Glutamatergic neuron (in vitro differentiated cells): ENCODE measurements at regions not wholly inside any gene's neighbourhood (a gene's known extent, or its start where the extent isn't known, plus 50 kb on each side); places are given as distances from the start of the nearest gene placed in this dataset.

ENCODE experiments used
- DNase-seq: peaks from one replicate; pipeline ENCODE4 v3.0.0; 2022
- H3K27ac Mint-ChIP-seq: one replicate; pipeline ENCODE4 v1.8.0; 2020; ENCODE audit warnings: mild to moderate bottlenecking, mixed read lengths, inconsistent platforms; ENCODE audit not compliant: unreplicated experiment
- H3K27me3 Mint-ChIP-seq: one replicate; pipeline ENCODE4 v1.8.0; 2020; ENCODE audit warnings: mild to moderate bottlenecking, moderate library complexity, mixed read lengths, inconsistent platforms; ENCODE audit not compliant: unreplicated experiment
- H3K36me3 Mint-ChIP-seq: one replicate; pipeline ENCODE4 v1.8.0; 2020; ENCODE audit warnings: mild to moderate bottlenecking, mixed read lengths, inconsistent platforms; ENCODE audit not compliant: unreplicated experiment
- H3K4me1 Mint-ChIP-seq: one replicate; pipeline ENCODE4 v1.8.0; 2020; ENCODE audit warnings: mild to moderate bottlenecking, low read depth, mixed read lengths, inconsistent platforms; ENCODE audit not compliant: unreplicated experiment
- H3K4me3 Mint-ChIP-seq: one replicate; pipeline ENCODE4 v1.8.0; 2020; ENCODE audit warnings: mild to moderate bottlenecking, mixed read lengths, inconsistent platforms; ENCODE audit not compliant: unreplicated experiment
- H3K9me3 Mint-ChIP-seq: one replicate; pipeline ENCODE4 v1.8.0; 2020; ENCODE audit warnings: mild to moderate bottlenecking, moderate library complexity, mixed read lengths, inconsistent platforms; ENCODE audit not compliant: unreplicated experiment
- TF ChIP-seq, protein P1 (sequence below): fragments of 200-600 bp; sonication (generic); IDR thresholded peaks from one replicate; pipeline ENCODE4 v1.5.0; 2021; ENCODE audit not compliant: partially characterized antibody, unreplicated experiment

DNA sequence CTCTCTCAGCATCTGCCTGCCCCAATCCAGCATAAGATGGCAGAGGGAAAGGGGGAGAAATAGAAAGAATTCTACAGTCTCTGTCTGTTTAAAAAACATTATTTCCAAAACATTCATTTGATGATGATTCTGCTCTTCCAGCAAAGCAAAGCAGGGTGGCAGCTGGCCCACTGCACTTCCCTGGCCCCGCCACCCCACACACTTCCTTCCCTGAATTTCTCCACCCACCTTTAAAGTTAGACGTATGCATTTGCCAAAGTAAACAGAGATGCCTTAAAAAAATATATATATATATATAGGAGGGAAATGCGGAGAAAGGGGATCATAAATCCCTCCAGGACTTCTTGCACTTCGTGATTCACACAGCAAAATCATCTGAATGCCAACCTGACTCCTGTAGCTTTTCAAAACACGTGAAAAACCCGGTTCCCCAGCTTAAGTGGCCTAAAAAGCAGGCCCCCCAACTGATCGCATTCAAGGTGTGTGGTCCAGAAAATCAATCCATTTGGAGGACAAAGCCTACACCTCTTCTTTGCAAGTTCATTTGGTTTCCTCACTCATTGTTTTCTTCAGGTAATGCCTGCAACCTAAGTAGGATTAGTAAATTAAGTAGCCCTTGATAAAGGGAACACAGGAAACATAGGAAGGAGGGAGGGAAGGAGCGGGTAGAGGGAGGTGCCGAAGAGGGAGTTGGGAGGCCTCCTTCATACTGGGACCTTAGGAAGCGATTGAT, 68.8 kb downstream of the LLPH start:
- Mint-ChIP-seq H3K4me1 (peaks cover 31% of the 10 kb centered on the region), H3K27me3 (peaks cover 4% of the 10 kb centered on the region), H3K9me3 (peaks cover 4% of the 10 kb centered on the region), H3K27ac (no peak overlapping the region), H3K36me3 (no peaks in the 10 kb centered on the region), H3K4me3 (peak overlapping the region; percentile 22)
- TF ChIP-seq, protein P1, sequence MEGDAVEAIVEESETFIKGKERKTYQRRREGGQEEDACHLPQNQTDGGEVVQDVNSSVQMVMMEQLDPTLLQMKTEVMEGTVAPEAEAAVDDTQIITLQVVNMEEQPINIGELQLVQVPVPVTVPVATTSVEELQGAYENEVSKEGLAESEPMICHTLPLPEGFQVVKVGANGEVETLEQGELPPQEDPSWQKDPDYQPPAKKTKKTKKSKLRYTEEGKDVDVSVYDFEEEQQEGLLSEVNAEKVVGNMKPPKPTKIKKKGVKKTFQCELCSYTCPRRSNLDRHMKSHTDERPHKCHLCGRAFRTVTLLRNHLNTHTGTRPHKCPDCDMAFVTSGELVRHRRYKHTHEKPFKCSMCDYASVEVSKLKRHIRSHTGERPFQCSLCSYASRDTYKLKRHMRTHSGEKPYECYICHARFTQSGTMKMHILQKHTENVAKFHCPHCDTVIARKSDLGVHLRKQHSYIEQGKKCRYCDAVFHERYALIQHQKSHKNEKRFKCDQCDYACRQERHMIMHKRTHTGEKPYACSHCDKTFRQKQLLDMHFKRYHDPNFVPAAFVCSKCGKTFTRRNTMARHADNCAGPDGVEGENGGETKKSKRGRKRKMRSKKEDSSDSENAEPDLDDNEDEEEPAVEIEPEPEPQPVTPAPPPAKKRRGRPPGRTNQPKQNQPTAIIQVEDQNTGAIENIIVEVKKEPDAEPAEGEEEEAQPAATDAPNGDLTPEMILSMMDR: no peak
- no peak for DNase-seq

DNA sequence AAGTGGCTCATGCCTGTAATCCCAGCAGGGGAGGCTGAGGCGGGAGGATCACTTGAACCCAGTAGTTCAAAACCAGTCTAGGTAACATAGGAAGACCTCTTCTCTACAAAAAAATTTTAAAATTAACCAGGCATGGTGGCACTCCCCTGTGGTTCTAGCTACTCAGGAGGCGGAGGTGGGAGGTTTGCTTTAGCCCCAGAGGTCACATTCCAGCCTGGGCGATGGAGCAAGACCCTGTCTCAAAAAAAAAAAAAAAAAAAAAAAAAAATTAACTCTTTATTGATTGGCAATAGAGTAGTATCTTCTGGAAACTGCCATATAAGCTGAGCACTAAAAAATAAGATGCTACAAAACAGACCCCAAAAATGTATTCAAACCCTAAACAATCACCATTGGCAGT, 69.5 kb downstream of the LLPH start:
- peaks cover 3% of the 10 kb centered on the region for H3K9me3 Mint-ChIP-seq
- peaks cover 4% of the 10 kb centered on the region for H3K27me3 Mint-ChIP-seq
- no peak overlapping the region for H3K4me3 Mint-ChIP-seq
- peaks cover 26% of the 10 kb centered on the region for H3K4me1 Mint-ChIP-seq
- no peak for DNase-seq
- TF ChIP-seq, protein P1: no peak
- no peak overlapping the region for H3K27ac Mint-ChIP-seq
- H3K36me3 Mint-ChIP-seq: no peaks in the 10 kb centered on the region

DNA sequence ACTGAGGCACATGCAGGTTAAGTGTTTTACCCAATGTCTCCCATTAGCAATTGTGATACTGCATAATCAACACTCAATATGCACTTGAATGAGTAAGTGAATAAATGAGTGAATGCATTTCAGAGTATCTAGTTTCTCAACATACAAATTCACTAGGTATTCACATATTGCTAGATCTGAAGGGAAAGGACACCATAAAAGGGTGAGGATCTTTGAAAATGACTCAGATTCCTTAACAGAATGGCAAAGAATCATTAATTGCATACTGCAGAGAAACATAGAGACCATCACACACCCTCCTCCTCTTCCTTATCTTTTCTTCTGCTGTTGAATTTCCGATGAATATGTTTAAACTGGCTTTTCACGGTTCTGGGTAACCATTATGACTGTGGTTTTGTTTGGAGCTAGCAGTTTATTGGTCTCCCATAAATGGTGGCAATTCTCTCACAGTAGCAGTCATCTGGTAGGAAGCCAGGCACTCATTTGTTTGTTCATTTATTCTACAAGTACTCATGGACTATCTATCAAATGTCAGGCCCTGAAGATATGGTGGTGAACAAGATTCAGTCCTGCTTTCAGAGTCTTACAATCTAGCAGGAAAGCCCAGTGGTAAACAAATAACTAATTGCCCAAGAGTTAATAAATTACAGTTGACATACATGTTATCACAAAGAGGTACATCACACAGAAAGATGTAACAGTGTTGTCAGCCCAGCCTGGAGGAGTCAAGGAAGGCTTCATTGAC, 70.2 kb downstream of the LLPH start:
- TF ChIP-seq, protein P1: no peak
- Mint-ChIP-seq H3K9me3 (peaks cover 3% of the 10 kb centered on the region), H3K27ac (peak overlapping the region; percentile 93), H3K36me3 (no peaks in the 10 kb centered on the region), H3K4me1 (peaks cover 27% of the 10 kb centered on the region), H3K27me3 (peaks cover 4% of the 10 kb centered on the region), H3K4me3 (no peak overlapping the region)
- DNase-seq: no peak

DNA sequence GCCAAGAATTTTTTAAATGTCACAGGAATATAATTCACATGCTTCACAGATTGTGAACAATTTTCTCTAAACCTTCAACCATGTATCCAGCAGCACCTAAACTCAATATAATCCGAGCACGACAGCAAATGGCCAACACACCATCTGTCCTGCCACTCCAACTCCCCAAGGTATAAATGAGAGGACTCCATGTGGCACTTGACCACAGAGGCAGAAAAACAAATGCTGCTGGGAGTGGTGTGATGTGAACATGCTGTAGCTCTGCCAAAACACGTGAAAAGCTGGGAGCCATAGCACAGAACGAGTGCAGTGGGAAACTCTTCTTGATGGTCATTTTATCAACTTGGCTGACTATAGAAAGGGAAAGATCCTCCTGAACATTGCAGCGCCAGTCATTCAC, 70.9 kb downstream of the LLPH start:
- peak overlapping the region; percentile 93 for H3K27ac Mint-ChIP-seq
- peak overlapping the region; percentile 50 for H3K4me3 Mint-ChIP-seq
- no peaks in the 10 kb centered on the region for H3K36me3 Mint-ChIP-seq
- TF ChIP-seq, protein P1: no peak
- DNase-seq: peak; percentile 33
- peaks cover 27% of the 10 kb centered on the region for H3K4me1 Mint-ChIP-seq
- H3K9me3 Mint-ChIP-seq: peaks cover 3% of the 10 kb centered on the region
- H3K27me3 Mint-ChIP-seq: peaks cover 4% of the 10 kb centered on the region

DNA sequence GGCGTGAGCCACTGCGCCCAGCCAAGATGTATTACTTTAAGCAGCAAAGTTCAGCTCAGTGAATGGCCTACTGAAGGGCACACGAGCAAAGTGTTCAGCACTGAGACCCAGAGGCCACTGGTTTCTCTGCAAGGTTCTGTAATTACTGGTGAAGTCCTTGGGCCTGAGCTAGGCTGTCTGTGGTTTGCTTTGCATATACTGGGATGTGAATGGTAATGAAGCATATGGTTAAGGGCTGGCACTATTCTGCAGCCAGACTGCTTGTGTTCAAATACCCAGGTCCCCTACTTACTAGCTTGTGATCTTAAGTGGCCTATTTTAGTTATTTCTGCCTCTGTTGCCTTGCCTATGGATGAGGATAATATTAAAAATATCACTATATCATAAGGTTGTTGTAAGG, 72.0 kb downstream of the LLPH start:
- Mint-ChIP-seq H3K36me3 (no peaks in the 10 kb centered on the region), H3K27me3 (peaks cover 4% of the 10 kb centered on the region), H3K9me3 (peaks cover 3% of the 10 kb centered on the region), H3K4me1 (peaks cover 27% of the 10 kb centered on the region), H3K4me3 (no peak overlapping the region), H3K27ac (peak overlapping the region; percentile 93)
- no peak for DNase-seq
- TF ChIP-seq, protein P1: no peak
